Mesothelial cell of epicardium (in vitro differentiated cells): ENCODE measurements at regions not wholly inside any gene's neighbourhood (a gene's known extent, or its start where the extent isn't known, plus 50 kb on each side); places are given as distances from the start of the nearest gene placed in this dataset.

Source experiments
- DNase-seq, 2 experiments: peaks; one replicate each; pipeline ENCODE4 v3.0.0; 2021; ENCODE audit warnings: low spot score in 2 of 2; ENCODE audit not compliant: unreplicated experiment in 2 of 2
- H3K27ac Mint-ChIP-seq: 2 replicates; pipeline ENCODE4 v1.8.0; 2021; ENCODE audit warnings: mixed read lengths
- H3K27me3 Mint-ChIP-seq: 2 replicates; pipeline ENCODE4 v1.8.0; 2021; ENCODE audit warnings: low read depth, mixed read lengths
- H3K36me3 Mint-ChIP-seq: 2 replicates; pipeline ENCODE4 v1.8.0; 2021; ENCODE audit warnings: mixed read lengths
- H3K4me1 Mint-ChIP-seq: 2 replicates; pipeline ENCODE4 v1.8.0; 2021; ENCODE audit warnings: mixed read lengths
- H3K4me3 Mint-ChIP-seq: 2 replicates; pipeline ENCODE4 v1.8.0; 2021; ENCODE audit warnings: mild to moderate bottlenecking, moderate library complexity, mixed read lengths
- H3K9me3 Mint-ChIP-seq: 2 replicates; pipeline ENCODE4 v1.8.0; 2021; ENCODE audit warnings: mixed read lengths
- CTCF ChIP-seq: fragments of 200-600 bp; sonication (generic); IDR thresholded peaks from one replicate; pipeline ENCODE4 v1.5.0; 2021; ENCODE audit warnings: antibody characterized with exemption; ENCODE audit not compliant: unreplicated experiment

- H3K4me1 Mint-ChIP-seq: peaks cover 29% of the 10 kb centered on the region
- no peaks in the 10 kb centered on the region for H3K36me3 Mint-ChIP-seq
- H3K4me3 Mint-ChIP-seq: no peak overlapping the region
- H3K9me3 Mint-ChIP-seq: no peaks in the 10 kb centered on the region
- DNase-seq: no peak
- TF ChIP-seq CTCF: no peak
- no peaks in the 10 kb centered on the region for H3K27me3 Mint-ChIP-seq
- H3K27ac Mint-ChIP-seq: no peak overlapping the region
Observed at GRCh38 chr6:9710574-9710973, 704.3 kb downstream of the TFAP2A start.

GRCh38 chr6:9708600-9708999 lies 706.3 kb downstream of the TFAP2A start:
- Mint-ChIP-seq H3K4me3 (no peak overlapping the region), H3K9me3 (no peaks in the 10 kb centered on the region), H3K36me3 (no peaks in the 10 kb centered on the region), H3K4me1 (peaks cover 29% of the 10 kb centered on the region), H3K27ac (no peak overlapping the region), H3K27me3 (no peaks in the 10 kb centered on the region)
- no peak for DNase-seq
- TF ChIP-seq CTCF: no peak

GRCh38 chr6:9704989-9705388 lies 709.9 kb downstream of the TFAP2A start:
- H3K9me3 Mint-ChIP-seq: peaks cover under 1% of the 10 kb centered on the region
- H3K27me3 Mint-ChIP-seq: no peaks in the 10 kb centered on the region
- DNase-seq: no peak
- peaks cover 13% of the 10 kb centered on the region for H3K4me1 Mint-ChIP-seq
- H3K36me3 Mint-ChIP-seq: no peaks in the 10 kb centered on the region
- H3K27ac Mint-ChIP-seq: no peak overlapping the region
- H3K4me3 Mint-ChIP-seq: no peak overlapping the region
- TF ChIP-seq CTCF: no peak

GRCh38 chr6:9702914-9703313 lies 712.0 kb downstream of the TFAP2A start:
- H3K27ac Mint-ChIP-seq: no peak overlapping the region
- no peaks in the 10 kb centered on the region for H3K36me3 Mint-ChIP-seq
- H3K4me3 Mint-ChIP-seq: no peak overlapping the region
- H3K9me3 Mint-ChIP-seq: peaks cover 3% of the 10 kb centered on the region
- no peaks in the 10 kb centered on the region for H3K27me3 Mint-ChIP-seq
- TF ChIP-seq CTCF: no peak
- H3K4me1 Mint-ChIP-seq: peaks cover 8% of the 10 kb centered on the region
- no peak for DNase-seq

GRCh38 chr6:9699888-9700287 lies 715.0 kb downstream of the TFAP2A start:
- no peak for DNase-seq
- H3K27ac Mint-ChIP-seq: no peak overlapping the region
- no peak for TF ChIP-seq CTCF
- H3K4me3 Mint-ChIP-seq: no peak overlapping the region
- H3K9me3 Mint-ChIP-seq: peaks cover 27% of the 10 kb centered on the region
- H3K4me1 Mint-ChIP-seq: no peaks in the 10 kb centered on the region
- no peaks in the 10 kb centered on the region for H3K36me3 Mint-ChIP-seq
- H3K27me3 Mint-ChIP-seq: peaks cover 3% of the 10 kb centered on the region

- TF ChIP-seq CTCF: no peak
- no peak for DNase-seq
Observed at GRCh38 chr6:9697263-9697931, 717.5 kb downstream of the TFAP2A start.

More at GRCh38 chr6:9697263-9697931, 717.5 kb downstream of the TFAP2A start:
- Mint-ChIP-seq H3K36me3 (no peaks in the 10 kb centered on the region), H3K4me3 (no peak overlapping the region), H3K27ac (no peak overlapping the region), H3K27me3 (peaks cover 3% of the 10 kb centered on the region), H3K4me1 (no peaks in the 10 kb centered on the region), H3K9me3 (peaks cover 27% of the 10 kb centered on the region)
